Hepatocyte (in vitro differentiated cells): ENCODE measurements at regions not wholly inside any gene's neighbourhood (a gene's known extent, or its start where the extent isn't known, plus 50 kb on each side); places are given as distances from the start of the nearest gene placed in this dataset.
"Not testable (repeated sequence)": the region's sequence is repeated elsewhere in the genome, so short reads cannot be mapped to it uniquely, and the experiment has no call there.

Experiments
- DNase-seq: peaks from one replicate; pipeline ENCODE4 v3.0.0-alpha.2; 2016; ENCODE audit warnings: low spot score
- H2AFZ ChIP-seq: fragments of 200-600 bp; sonication (generic); 2 replicates; pipeline ENCODE4 v1.6.0; 2016; ENCODE audit warnings: antibody characterized with exemption, mild to moderate bottlenecking
- H3K27ac ChIP-seq: fragments of 200-600 bp; sonication (generic); 2 replicates; pipeline ENCODE4 v1.5.1; 2016; ENCODE audit warnings: mild to moderate bottlenecking
- H3K27me3 ChIP-seq: fragments of 200-600 bp; sonication (generic); 2 replicates; pipeline ENCODE4 v1.6.1; 2016
- H3K36me3 ChIP-seq: fragments of 200-600 bp; sonication (generic); replicated peaks from 2 replicates; pipeline ENCODE4 v1.5.1; 2016; ENCODE audit warnings: low read depth; ENCODE audit not compliant: insufficient read depth
- H3K4me1 ChIP-seq: fragments of 200-600 bp; sonication (generic); 2 replicates; pipeline ENCODE4 v1.5.1; 2016; ENCODE audit warnings: mild to moderate bottlenecking, moderate library complexity; ENCODE audit not compliant: insufficient read depth
- H3K4me2 ChIP-seq: fragments of 200-600 bp; sonication (generic); 2 replicates; pipeline ENCODE4 v1.6.0; 2016
- H3K4me3 ChIP-seq: fragments of 200-600 bp; sonication (generic); 2 replicates; pipeline ENCODE4 v1.5.1; 2016; ENCODE audit warnings: mild to moderate bottlenecking
- H3K79me2 ChIP-seq: fragments of 200-600 bp; sonication (generic); 2 replicates; pipeline ENCODE4 v1.6.0; 2017; ENCODE audit warnings: mild to moderate bottlenecking
- H3K9me2 ChIP-seq: fragments of 200-600 bp; sonication (generic); replicated peaks from 2 replicates; pipeline ENCODE4 v1.6.0; 2017; ENCODE audit warnings: mild to moderate bottlenecking; ENCODE audit not compliant: insufficient read depth
- H3K9me3 ChIP-seq: fragments of 200-600 bp; sonication (generic); 2 replicates; pipeline ENCODE4 v1.5.1; 2016; ENCODE audit warnings: low read depth, mild to moderate bottlenecking
- H4K20me1 ChIP-seq: fragments of 200-600 bp; sonication (generic); 2 replicates; pipeline ENCODE4 v1.6.0; 2016; ENCODE audit warnings: mild to moderate bottlenecking; ENCODE audit not compliant: insufficient read depth, poor library complexity, severe bottlenecking
- EZH2 ChIP-seq: fragments of 200-600 bp; sonication (generic); IDR thresholded peaks from 2 replicates; pipeline ENCODE4 v1.6.1; 2016; ENCODE audit warnings: antibody characterized with exemption, mild to moderate bottlenecking, borderline replicate concordance
- EZH2phosphoT487 ChIP-seq: fragments of 200-600 bp; sonication (generic); IDR thresholded peaks from one replicate; pipeline ENCODE4 v1.6.1; 2018; ENCODE audit warnings: antibody characterized with exemption, mild to moderate bottlenecking, low read depth, moderate library complexity; ENCODE audit not compliant: unreplicated experiment, severe bottlenecking
- WGBS: methylation state at CpG from one replicate; pipeline ENCODE4 v1.1.6; 2016; ENCODE audit warnings: low lambda C conversion rate; ENCODE audit errors: missing lambda C conversion rate; 5-methylcytosine and 5-hydroxymethylcytosine counted together
- TF ChIP-seq, protein P1 (sequence below): fragments of 200-600 bp; sonication (generic); IDR thresholded peaks from 2 replicates; pipeline ENCODE4 v1.5.1; 2016; ENCODE audit warnings: antibody characterized with exemption, mild to moderate bottlenecking; ENCODE audit not compliant: poor library complexity

GRCh38 chr18:39574897-39575296 is 2009.3 kb upstream of the CELF4 start:
- WGBS: 57% methylated on average over 4 of the region's 4 CpGs
- no peak for DNase-seq
- no peaks in the 10 kb centered on the region for H3K36me3 ChIP-seq
- H3K9me2 ChIP-seq: no peaks in the 10 kb centered on the region
- no peaks in the 10 kb centered on the region for H4K20me1 ChIP-seq
- no peak for TF ChIP-seq EZH2
- TF ChIP-seq, protein P1, sequence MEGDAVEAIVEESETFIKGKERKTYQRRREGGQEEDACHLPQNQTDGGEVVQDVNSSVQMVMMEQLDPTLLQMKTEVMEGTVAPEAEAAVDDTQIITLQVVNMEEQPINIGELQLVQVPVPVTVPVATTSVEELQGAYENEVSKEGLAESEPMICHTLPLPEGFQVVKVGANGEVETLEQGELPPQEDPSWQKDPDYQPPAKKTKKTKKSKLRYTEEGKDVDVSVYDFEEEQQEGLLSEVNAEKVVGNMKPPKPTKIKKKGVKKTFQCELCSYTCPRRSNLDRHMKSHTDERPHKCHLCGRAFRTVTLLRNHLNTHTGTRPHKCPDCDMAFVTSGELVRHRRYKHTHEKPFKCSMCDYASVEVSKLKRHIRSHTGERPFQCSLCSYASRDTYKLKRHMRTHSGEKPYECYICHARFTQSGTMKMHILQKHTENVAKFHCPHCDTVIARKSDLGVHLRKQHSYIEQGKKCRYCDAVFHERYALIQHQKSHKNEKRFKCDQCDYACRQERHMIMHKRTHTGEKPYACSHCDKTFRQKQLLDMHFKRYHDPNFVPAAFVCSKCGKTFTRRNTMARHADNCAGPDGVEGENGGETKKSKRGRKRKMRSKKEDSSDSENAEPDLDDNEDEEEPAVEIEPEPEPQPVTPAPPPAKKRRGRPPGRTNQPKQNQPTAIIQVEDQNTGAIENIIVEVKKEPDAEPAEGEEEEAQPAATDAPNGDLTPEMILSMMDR: no peak
- TF ChIP-seq EZH2phosphoT487: no peak
- no peaks in the 10 kb centered on the region for H3K4me1 ChIP-seq
- H3K27me3 ChIP-seq: no peaks in the 10 kb centered on the region
- H3K9me3 ChIP-seq: no peaks in the 10 kb centered on the region
- no peaks in the 10 kb centered on the region for H3K79me2 ChIP-seq
- peak overlapping the region; percentile 31 for H3K4me2 ChIP-seq
- H2AFZ ChIP-seq: no peak overlapping the region
- no peak overlapping the region for H3K27ac ChIP-seq
- no peak overlapping the region for H3K4me3 ChIP-seq

DNA sequence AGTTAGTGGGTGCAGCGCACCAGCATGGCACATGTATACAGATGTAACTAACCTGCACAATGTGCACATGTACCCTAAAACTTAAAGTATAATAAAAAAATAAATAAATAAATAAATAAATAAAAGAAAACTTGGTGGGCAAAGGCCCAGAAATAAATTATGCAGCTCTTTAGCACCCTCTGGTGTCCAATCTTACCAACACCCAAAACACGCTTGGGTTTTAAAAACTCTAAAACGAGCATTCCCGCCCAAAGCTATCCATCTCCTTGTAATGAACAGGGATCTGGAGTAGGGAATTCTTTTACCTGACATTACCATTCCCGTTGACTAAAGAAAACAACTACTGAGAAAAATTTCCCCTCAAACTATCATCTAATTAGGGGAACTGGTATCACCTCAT is 2005.9 kb upstream of the CELF4 start:
- Histone ChIP-seq H3K36me3 (no peaks in the 10 kb centered on the region), H3K9me2 (no peaks in the 10 kb centered on the region), H3K27me3 (no peaks in the 10 kb centered on the region), H3K4me2 (no peak overlapping the region), H3K4me3 (no peak overlapping the region), H4K20me1 (no peaks in the 10 kb centered on the region), H2AFZ (no peak overlapping the region), H3K79me2 (no peaks in the 10 kb centered on the region), H3K27ac (no peak overlapping the region), H3K4me1 (no peaks in the 10 kb centered on the region), H3K9me3 (no peaks in the 10 kb centered on the region)
- WGBS: 75% methylated on average over 4 of the region's 5 CpGs
- peak; percentile 41 for DNase-seq
- TF ChIP-seq, protein P1: peak; percentile 56
- TF ChIP-seq EZH2: no peak

GRCh38 chr18:39565551-39566230 is 2000.1 kb upstream of the CELF4 start:
- not testable (repeated sequence) for H3K4me3 ChIP-seq, H3K27ac ChIP-seq
- WGBS: 93% methylated on average over 32 of the region's 32 CpGs

GRCh38 chr18:39564716-39565115 is 1999.1 kb upstream of the CELF4 start:
- Histone ChIP-seq H3K27ac (no peak overlapping the region), H4K20me1 (no peaks in the 10 kb centered on the region), H3K4me3 (no peak overlapping the region), H3K4me2 (no peak overlapping the region), H3K27me3 (no peaks in the 10 kb centered on the region), H3K9me2 (no peaks in the 10 kb centered on the region), H3K4me1 (no peaks in the 10 kb centered on the region), H3K36me3 (no peaks in the 10 kb centered on the region), H3K79me2 (no peaks in the 10 kb centered on the region), H3K9me3 (no peaks in the 10 kb centered on the region), H2AFZ (no peak overlapping the region)
- WGBS: 85% methylated on average over 4 of the region's 4 CpGs
- no peak for DNase-seq
- no peak for TF ChIP-seq EZH2phosphoT487
- TF ChIP-seq, protein P1: no peak
- TF ChIP-seq EZH2: no peak

More at GRCh38 chr18:39565551-39566230, 2000.1 kb upstream of the CELF4 start:
- H4K20me1 ChIP-seq, H3K79me2 ChIP-seq, H3K36me3 ChIP-seq, H3K4me2 ChIP-seq, H3K27me3 ChIP-seq, H3K9me2 ChIP-seq, H3K4me1 ChIP-seq, DNase-seq, H3K9me3 ChIP-seq, H2AFZ ChIP-seq: not testable (repeated sequence)
